COLO829 (cell line): ENCODE measurements at regions not wholly inside any gene's neighbourhood (a gene's known extent, or its start where the extent isn't known, plus 50 kb on each side); places are given as distances from the start of the nearest gene placed in this dataset.
"Not testable (repeated sequence)": the region's sequence is repeated elsewhere in the genome, so short reads cannot be mapped to it uniquely, and the experiment has no call there.

Experiments
- DNase-seq: peaks from one replicate; pipeline ENCODE4 v3.0.0; 2012; ENCODE audit warnings: low spot score

DNA sequence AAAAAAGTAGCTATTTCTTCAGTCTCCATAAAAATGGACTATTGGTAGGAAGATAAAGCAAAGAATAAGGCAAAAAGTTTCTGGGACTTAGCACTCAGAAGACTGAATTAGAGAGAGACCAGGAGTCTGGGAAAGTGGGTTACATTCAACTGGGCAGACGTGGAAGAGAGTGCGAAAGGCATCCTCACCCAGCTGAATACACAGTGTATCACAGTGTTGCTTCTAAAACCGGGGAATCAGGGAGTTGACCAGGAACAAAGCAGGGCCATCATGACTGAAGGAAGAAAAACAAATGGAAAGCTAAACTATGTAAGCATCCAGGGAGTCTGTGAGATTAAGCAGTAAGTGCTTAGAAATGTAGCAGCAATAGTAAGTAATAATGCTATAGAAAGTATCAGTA, 452.9 kb upstream of the MAN1A1 start:
- no peak for DNase-seq

DNA sequence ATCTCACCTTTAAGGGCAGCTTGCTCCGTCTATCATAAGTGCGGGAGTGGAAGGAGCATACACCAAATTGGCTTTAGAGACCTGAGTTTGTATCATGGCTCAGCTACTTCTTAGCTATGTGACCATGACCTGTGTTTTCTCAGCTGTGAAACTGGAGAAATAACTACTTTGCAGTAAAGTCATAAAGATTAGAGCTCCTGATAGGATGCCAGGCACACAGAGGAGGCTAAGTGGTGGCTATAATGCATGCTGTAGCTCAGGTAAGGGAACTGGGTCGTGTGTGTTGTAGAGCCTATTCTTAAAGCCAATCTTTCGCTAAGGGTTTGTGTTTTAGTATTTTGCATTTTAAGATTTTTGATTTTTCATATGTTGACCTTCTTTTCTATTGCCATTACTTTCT, 451.5 kb upstream of the MAN1A1 start:
- DNase-seq = no peak

DNA sequence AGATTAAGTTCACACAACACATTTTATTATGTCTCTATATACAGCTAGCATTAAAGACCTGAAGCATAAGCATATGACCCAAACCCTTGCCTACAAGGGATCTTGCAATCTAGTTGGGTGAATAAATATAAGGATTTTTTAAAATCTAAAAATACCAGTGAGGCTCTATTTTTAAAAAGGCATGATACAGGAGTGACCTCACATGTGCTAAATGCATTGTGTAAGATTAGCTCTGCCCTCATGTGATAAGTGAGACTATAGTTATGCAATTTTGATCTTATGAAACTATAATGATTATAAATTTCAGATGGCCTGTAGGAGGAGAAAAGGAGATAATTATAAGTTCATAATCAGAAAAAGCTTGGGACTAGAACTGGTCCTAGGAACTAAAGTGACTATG, 451.0 kb upstream of the MAN1A1 start:
- DNase-seq = no peak

DNA sequence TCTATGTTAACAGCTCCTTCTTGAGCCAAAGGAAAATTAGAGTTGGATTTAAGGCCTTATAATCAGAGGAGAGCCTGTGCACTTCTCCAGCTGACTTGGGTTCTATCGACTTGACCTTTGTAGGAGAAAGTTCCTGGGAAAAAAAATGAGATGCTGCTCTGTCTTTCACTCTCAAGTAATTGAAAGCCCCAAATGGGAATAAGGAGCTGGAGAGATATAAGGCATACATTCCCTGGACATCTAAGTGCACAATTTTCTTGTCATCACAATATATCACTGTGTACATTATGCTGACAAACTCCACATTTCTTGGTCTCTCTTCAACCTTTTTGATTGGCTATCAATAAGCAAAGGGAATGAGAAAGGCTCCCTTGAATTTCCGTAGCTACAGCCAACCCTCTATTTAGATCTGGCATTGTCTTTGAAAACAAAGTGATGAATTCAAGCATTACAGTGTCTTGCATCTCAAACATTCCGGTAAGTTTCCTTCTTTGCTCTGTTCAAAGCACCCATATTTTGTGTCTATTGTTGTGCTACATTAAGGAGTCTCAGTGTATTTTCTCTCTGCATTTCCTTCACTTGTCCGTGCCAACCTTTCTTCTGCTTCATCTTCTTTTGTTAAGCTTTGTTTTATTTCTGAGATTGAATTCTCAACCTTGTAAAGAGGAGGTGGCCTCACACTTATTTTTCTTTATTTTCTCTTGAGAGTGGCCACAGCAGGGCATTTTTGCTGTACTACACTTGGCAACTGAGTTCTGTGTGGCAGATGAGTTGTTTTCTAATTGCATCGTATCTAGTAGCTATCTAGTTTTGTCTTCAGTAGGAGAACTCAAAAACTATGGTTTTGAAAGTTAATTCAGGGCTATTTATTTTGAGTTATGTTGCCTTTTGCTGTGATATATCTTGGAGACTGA, 450.3 kb upstream of the MAN1A1 start:
- no peak for DNase-seq

DNA sequence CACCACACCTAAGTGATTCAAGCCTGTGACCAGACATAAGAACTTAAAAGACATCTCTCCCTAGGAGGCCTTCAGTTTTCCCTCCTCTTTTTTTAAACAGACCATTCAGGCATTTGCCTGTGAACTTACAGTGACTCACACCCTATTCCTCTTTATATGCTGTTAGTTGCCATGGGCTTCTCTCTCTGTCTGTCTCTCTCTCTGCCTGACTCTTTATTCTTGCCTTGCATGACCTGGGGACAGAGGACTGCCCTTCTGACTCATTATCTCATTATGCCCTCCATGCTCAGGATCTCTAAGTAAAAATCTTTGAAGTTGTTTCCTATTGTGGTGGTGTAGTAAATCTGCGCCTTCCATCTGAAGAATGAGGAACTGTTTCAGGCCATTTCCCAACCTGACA, 442.2 kb upstream of the MAN1A1 start:
- no peak for DNase-seq

DNA sequence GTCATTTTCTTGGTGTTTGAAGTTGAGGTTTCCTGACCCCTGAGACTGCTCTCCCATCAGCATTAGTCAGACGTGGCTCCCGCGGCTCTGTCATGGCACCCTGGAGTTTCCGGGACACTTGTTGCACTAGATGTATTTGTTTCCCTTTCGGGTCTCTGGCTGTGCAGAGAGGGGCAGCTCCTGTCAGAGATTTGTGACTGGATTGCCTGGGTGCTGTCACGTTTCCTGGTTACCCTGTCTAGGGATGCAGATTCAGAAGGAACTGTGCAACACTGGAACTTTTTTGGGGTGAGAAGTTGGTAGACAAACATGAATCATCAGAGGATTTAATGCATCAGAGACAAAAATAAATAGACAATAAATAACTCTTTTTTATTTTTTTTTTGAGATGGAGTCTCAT, 431.8 kb upstream of the MAN1A1 start:
- DNase-seq = no peak

DNA sequence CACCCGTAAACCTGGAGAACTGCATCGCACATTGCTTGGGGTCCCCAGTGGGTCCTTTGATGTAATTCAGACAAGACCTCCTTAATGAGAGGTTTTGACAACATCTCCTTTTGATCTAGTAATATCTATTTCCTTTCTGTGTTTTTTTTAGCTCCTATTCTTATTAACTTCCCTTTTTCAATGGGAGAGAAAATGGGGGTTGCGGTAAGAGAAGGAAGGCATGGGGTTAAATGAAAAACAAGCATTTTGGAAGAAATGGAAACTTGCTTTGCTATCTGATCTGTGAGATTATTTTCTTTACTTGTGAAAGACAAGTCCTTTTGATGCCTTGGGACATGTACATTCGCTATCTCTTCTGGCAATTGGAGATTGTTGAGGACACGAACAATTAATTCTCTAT, 418.6 kb upstream of the MAN1A1 start:
- no peak for DNase-seq

DNA sequence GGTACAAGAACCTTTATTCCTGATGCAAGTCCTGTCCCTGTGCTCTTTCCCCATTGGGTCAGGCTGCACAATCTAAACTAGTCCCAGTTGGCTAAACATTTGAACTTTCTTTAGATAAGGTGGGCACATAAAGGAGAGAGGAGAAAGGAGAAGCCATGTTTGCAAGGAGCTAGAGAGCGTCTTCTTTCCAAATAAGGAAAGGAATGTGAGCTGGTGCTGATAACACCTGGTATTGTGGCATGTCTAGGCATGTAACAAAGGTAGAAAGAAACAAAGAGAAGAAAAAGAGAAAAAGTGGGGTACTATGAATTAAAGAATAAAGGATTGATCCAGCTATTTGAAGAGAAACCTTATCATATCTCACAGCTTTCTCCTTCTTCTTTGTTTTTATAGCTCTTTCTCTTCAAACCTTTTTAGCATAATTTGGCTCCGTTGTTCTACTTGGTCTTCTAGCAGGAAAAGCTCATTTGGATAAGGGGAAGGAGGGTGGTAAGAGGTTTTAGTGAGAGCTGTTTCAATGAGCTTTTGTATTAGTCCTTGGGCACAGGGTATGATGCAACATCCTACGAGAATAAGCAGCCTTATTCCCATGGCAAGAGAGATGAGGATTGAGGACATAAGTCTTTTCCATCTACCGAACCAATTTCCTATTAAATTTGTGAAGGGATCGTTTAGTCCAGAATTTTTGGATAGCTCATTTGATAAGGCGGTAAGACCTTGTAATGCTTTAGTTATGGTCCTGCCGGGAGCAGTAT, 415.5 kb upstream of the MAN1A1 start:
- no peak for DNase-seq

DNA sequence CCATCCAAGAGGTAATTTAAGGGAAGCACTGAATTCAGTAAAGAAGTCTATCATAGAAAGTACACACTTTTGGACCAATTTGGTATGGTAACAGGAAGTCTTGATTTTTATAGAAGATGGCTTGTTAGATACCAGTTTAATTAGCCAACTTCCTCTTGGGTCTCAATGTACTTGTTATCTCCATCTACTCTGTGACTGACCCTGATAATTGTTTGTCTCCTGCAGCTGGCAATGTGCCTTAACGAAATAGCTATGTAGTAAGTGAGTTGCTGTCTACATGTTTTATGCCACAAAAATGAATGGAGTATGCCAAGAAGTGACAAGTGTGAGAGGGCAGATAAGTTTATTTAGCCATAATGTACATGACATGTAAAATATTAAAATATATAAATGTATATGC, 410.5 kb upstream of the MAN1A1 start:
- no peak for DNase-seq

DNA sequence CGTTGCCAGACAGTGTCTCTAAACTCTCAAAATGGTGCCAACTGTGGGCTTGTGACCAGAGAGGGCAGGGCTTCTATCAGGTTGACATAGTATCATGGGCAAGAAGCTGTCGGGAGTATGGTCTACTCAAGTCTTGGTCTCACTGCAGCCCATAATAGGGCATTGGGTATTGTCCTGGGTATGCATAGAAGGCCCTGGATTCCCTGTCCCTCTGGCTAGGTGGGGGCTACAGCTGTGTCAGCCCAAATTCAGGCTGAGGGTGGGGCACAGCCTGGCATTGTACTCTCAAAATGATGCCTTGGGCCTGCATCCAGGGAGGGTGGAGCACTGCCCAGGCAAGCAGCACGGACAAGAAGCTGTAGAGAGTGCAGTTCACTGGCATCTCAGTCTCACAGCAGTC, 408.8 kb upstream of the MAN1A1 start:
- no peak for DNase-seq

DNA sequence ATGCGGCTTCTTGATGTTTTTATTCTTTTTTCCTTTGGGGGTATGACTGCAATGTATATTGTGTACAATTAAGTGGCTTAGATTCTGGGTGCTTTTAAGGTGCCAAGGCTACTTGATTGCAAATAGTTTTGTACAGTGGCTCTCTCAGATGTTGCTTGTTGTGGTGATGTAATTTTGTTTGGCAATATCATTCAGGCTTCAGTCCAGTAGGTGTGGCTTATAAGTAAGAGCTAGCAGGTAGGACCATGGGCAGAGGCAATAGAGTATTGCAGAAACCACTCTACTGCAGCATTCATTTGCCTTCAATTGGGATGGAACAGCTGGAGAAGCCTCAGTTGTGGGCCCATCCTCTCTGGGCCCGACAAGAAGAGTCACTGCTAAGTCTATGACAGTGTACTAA, 407.9 kb upstream of the MAN1A1 start:
- DNase-seq = no peak

DNA sequence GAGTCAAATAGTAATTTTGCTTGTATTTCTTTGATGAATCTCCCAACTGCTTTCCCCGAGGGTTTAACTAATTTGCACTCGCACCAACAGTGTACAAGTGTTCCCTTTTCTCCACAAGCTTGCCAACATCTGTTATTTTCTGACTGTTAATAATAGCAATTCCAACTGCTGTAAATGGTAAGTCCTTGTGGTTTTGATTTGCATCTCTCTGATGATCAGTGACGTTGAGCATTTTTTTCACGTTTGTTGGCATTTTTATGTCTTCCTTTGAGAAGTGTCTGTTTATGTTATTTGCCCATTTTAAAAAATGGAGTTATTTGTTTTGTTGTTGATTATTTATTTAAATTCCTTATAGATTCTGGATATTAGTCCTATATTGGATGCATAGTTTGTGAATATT, 399.8 kb upstream of the MAN1A1 start:
- no peak for DNase-seq

DNA sequence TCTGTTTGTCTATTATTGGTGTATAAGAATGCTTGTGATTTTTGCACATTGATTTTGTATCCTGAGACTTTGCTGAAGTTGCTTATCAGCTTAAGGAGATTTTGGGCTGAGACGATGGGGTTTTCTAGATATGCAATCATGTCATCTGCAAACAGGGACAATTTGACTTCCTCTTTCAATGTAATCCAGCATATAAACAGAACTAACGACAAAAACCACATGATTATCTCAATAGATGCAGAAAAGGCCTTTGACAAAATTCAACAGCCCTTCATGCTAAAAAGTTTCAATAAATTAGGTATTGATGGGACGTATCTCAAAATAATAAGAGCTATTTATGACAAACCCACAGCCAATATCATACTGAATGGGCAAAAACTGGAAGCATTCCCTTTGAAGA, 399.0 kb upstream of the MAN1A1 start:
- DNase-seq = not testable (repeated sequence)

DNA sequence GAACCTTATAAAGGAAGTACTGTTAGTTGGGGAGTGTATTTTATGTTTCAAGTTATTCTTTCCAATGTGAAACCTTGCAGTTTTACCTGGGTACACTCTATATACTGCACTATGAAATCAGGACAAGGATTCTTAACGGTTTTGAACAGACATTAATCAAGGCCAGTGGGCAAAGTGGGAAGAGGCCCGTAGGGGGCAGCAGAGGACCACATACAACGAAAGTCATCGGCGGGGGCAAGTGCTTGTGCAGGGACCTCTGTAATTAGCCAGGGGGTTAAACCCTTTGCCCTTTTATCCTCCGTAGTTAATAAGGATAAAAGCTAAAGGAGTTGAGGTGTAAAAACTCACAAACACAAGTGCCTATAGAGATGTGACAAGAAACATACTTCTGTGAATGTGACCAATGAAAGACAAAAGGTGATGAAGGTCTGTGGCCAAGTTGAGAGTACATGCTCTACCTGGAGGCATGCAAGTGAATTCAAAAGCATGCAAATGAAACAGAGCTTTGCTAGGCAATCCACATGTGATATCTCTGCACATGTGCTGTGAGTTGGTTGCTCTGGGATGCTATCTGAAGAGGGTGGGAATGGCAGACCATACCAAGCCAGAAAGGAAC, 392.7 kb upstream of the MAN1A1 start:
- DNase-seq = peak; percentile 14

DNA sequence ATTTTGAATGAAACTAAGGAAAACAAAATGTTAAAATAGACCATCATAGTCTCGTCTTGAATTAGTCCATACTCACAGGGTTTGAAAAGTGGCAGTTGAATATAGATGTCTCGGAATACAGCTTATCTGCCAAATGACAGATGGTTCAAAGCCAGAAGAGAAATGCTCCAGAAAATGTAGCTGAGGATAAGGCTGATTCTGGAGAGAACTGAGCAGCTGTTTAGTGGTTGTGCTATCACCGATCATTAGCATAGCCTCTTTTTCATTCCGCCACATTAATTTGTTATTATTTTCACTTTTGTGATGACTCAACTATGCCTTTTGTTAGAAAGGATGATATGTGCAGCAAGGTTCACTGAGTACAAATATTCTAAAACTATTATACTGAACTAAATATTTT, 390.2 kb upstream of the MAN1A1 start:
- DNase-seq = no peak

DNA sequence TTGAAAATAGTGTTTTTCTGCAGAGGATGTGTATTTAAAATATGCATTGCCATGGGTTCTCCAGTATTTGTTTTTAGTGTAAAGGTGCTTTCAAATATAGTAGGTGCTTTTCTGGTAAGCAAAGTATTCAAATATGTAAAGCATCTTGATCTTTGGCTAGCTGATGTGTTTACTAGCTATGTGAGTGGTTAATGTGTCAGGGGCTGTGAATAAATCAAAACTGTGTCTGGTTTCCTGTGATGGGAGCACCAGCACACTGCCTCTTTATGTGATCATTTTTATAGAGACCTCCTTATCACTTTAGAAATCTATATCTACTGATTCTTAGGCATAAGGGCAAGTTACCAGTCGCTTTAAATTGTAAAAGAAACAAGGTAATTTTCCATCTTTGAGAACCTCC, 388.9 kb upstream of the MAN1A1 start:
- no peak for DNase-seq

DNA sequence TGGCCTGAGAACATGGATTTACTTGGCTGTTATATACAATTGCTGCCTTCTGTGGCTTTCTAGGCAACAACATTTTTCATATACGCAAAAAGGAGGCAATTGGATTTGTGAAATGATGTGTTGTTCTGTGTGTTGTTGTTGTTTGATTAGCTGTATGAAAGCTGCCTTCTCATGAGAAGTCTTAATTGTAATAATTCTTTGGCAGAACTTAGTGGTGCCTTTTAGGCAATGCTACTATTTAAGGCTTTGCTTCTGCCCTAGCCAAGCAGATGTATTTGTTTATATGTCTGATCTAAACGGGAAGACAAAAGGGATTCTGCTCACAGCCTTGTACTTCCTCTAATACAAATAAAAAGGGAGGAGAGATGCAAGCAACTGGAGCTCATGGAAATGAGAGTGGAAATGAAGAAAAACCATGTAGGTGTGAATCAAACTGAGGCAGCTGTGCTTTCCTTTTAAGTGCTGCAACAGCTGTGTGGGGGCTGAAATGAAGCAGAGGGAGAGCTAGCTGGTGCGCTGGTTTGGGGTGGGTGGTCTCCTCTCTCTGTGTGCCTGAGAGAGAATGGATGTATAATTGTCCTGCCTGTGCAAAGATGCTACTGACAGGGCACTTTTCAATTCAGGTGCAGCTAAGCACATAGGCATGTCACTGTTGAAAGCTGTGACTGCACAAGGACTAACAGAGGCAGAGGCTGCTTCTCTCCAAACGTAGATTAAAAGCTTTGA, 386.9 kb upstream of the MAN1A1 start:
- DNase-seq = no peak

DNA sequence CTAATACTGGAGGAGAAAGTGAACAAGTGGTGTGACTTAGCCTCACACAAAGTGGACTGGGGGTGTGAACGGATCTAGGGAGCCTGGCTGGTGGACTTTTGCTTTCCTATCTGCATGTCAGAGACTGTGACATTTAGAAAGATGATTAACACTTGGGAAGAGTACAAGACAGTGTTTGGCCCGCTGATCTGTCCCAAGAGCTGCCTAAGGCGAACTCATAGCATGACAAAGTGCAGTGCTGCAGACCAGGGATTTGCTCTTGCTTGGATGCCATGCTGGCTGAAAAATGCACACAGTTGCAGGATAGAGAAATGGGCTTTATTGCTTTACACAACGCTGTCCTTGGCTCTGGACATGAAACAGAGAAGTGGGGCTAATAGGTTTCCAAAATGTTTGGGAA, 386.0 kb upstream of the MAN1A1 start:
- DNase-seq = no peak

DNA sequence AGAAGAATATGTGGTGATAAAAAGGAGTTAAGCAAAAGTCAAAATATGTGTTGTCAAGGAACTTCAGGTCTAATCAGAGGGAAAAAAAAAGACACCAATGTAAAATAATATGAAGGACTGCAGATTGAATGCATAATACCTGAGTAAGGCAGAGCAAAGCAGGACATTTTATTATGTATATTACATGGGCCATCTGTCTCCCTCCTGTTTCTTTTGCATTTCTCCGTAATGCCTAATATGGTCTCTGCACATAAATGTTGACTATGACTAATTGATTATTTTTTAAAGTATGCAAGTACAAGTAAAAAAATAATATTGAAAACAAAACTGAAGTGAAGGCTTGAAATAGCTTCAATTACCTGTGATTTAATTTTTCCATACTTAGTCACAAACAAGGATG, 384.7 kb upstream of the MAN1A1 start:
- DNase-seq = no peak

DNA sequence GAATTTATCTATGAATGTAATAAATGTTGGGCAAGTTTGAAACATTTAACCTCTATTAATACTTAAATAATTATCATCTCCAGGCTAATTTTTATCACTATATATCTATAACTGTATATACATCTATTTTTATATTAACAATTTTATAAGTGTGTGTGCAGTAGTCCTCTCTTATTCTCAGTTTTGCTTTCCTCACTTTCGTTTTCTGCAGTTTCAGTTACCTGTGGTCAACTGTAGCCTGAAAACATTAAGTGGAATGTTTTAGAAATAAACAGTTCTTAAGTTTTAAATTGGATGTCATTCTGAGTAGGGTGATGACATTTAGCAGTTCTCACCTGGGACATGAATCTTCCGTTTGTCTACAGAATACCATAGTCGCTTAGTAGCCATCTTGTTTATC, 379.4 kb upstream of the MAN1A1 start:
- no peak for DNase-seq

DNA sequence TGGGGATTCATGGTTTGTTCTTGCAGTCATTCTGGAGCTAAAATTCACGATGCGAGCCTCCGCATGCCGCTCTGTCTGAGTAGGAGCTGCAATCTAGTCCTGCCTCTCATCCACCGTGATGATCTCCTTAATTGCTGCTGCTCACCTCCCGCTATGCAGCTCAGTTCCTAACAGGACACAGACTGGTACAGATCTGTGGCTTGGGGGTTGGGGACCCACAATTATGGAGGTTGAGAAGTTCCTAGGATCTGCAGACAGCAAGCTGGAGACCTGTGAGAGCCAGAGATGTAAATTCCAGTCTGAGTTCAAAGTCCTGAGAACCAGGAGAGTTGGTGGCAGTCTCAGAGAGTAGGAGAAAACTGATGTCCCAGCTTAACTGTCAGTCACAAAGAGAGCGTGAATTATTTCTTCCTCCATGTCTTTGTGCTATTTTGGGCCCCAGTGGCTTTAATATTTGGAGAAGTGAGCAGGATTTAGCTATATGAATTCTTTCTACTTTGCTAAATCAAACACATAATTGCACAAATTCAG, 378.7 kb upstream of the MAN1A1 start:
- no peak for DNase-seq
